ENCODE measurements at regions not wholly inside any gene's neighbourhood (a gene's known extent, or its start where the extent isn't known, plus 50 kb on each side); places are given as distances from the start of the nearest gene placed in this dataset.

DNA sequence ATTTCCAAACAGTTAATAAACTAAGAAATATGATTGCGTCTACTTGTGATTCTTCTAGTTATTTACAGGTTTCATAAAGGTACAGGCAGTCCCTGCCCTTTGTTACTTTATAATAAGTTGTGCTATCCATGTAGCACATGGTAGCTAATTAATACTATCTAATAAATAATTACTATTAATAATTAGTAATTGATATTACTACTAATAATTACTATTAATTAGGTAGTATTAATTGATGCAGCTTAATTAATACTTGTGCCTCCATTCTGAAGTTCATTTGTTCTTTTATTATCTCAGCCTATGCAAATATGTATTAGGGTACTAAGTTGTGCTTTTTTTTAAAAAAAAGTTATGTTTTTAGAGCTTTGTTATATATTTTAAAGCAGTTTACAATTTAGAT, 92.3 kb upstream of the TRHDE start:
- TF ChIP-seq TARDBP (IDR thresholded peaks at IDR 0.05) (no peak), ARNT (IDR thresholded peaks at IDR 0.05) (no peak), HDGF (IDR thresholded peaks at IDR 0.05; ENCODE audit: borderline replicate concordance) (no peak), SP1 (IDR thresholded peaks at IDR 0.05) (no peak), NFRKB (IDR thresholded peaks at IDR 0.05) (no peak), BHLHE40 (IDR thresholded peaks at IDR 0.05; ENCODE audit: borderline replicate concordance) (no peak), ZNF384 (IDR thresholded peaks at IDR 0.05) (no peak)

Measured in HEK293T (cell line).